Neutrophil (primary cell): ENCODE measurements at regions not wholly inside any gene's neighbourhood (a gene's known extent, or its start where the extent isn't known, plus 50 kb on each side); places are given as distances from the start of the nearest gene placed in this dataset.

Experiments
- H3K27ac ChIP-seq: fragments of 200-600 bp; sonication (generic); 2 replicates; pipeline ENCODE4 v1.5.1; 2016; ENCODE audit warnings: mild to moderate bottlenecking, moderate library complexity
- H3K27me3 ChIP-seq: fragments of 200-600 bp; sonication (generic); 2 replicates; pipeline ENCODE4 v1.6.0; 2016; ENCODE audit warnings: mild to moderate bottlenecking
- H3K36me3 ChIP-seq: fragments of 200-600 bp; sonication (generic); 2 replicates; pipeline ENCODE4 v1.5.1; 2017
- H3K4me1 ChIP-seq, 2 experiments: fragments of 200-600 bp in 1 of 2; sonication (generic) in 1 of 2; 1 replicate in 1 of 2; 2 replicates in 1 of 2; pipeline versions ENCODE4 v1.5.1 to v1.6.1; 2013 to 2016; ENCODE audit warnings: low read depth in 1 of 2, low read length in 1 of 2, mild to moderate bottlenecking in 1 of 2, moderate library complexity in 1 of 2; ENCODE audit not compliant: control insufficient read depth in 1 of 2, insufficient read depth in 1 of 2
- H3K4me3 ChIP-seq, 2 experiments: fragments of 200-600 bp in 1 of 2; sonication (generic) in 1 of 2; 1 replicate in 1 of 2; 2 replicates in 1 of 2; pipeline ENCODE4 v1.5.1; 2013 to 2016; ENCODE audit warnings: low read depth in 1 of 2, low read length in 1 of 2, mild to moderate bottlenecking in 1 of 2, moderate library complexity in 1 of 2
- H3K9me3 ChIP-seq: fragments of 200-600 bp; sonication (generic); 2 replicates; pipeline ENCODE4 v1.5.1; 2016
- TF ChIP-seq, protein P1 (sequence below): fragments of 200-600 bp; sonication (generic); IDR thresholded peaks from 2 replicates; pipeline ENCODE4 v1.5.1; 2016; ENCODE audit warnings: antibody characterized with exemption

- no peaks in the 10 kb centered on the region for H3K36me3 ChIP-seq
- no peaks in the 10 kb centered on the region for H3K9me3 ChIP-seq
- no peak overlapping the region for H3K27ac ChIP-seq
- no peaks in the 10 kb centered on the region for H3K4me1 ChIP-seq
- H3K27me3 ChIP-seq = no peaks in the 10 kb centered on the region
- TF ChIP-seq, protein P1, sequence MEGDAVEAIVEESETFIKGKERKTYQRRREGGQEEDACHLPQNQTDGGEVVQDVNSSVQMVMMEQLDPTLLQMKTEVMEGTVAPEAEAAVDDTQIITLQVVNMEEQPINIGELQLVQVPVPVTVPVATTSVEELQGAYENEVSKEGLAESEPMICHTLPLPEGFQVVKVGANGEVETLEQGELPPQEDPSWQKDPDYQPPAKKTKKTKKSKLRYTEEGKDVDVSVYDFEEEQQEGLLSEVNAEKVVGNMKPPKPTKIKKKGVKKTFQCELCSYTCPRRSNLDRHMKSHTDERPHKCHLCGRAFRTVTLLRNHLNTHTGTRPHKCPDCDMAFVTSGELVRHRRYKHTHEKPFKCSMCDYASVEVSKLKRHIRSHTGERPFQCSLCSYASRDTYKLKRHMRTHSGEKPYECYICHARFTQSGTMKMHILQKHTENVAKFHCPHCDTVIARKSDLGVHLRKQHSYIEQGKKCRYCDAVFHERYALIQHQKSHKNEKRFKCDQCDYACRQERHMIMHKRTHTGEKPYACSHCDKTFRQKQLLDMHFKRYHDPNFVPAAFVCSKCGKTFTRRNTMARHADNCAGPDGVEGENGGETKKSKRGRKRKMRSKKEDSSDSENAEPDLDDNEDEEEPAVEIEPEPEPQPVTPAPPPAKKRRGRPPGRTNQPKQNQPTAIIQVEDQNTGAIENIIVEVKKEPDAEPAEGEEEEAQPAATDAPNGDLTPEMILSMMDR = no peak
- no peak overlapping the region for H3K4me3 ChIP-seq
Measured at GRCh38 chr22:48157676-48158075, 1395.2 kb downstream of the TBC1D22A start.

DNA sequence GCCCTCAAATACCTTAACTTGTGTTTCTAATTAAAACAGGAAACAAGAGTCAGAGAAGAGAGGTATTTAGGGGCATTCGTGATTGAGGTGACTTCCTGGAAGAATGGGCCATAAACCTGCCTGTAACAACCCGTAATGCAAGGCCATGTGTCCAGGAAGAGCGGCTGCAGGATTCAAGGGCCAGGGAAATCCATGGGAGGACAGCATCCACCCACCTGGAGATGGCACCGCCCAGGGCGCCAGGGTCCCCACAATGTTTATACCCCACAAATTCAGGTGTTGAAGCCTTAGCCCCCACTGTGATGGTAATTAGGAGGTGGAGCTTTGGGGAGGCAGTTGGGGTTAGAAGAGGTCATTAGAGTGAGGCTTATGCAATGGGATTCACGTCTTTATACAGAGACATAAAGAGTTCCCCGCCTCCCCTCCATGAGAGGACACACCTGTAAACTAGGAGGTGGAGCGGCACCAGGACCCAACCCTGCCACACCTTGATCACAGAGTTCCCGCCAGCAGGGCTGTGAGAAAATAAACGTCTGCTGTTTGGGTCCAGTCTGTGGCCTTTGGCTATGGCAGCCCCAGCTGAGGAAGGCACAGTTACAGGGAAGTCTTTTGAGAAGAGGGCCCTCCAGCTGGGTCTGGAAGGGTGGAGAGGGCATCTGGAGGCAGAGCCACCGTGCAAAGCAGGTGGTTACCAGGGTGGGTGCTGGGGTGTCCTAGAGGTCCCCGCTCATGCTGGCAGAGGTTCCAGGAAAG, 1394.3 kb downstream of the TBC1D22A start:
- Histone ChIP-seq H3K27me3 (no peaks in the 10 kb centered on the region), H3K4me3 (no peak overlapping the region), H3K36me3 (no peaks in the 10 kb centered on the region), H3K9me3 (no peaks in the 10 kb centered on the region), H3K4me1 (no peaks in the 10 kb centered on the region), H3K27ac (no peak overlapping the region)
- TF ChIP-seq, protein P1 = no peak

DNA sequence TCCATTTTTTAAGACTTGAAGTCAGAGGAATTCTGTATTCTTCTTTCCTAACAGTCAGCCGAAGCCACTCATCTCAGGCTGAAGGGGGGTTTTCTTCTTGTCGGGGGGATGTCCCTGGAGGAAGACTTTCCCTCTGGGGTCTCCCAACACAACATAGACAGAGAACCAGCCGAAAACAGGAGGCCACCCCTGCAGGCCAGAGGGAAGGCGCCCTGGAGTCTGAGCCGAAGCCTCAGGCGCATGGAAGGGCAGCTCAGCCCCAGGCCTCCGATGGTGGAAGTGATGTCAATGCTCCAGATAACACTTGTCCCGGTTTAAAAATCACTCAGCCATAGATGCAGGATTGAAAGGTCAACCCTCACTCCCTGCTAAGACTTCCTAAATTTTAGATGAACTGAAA, 1393.0 kb downstream of the TBC1D22A start:
- TF ChIP-seq, protein P1 = no peak
- Histone ChIP-seq H3K27me3 (no peaks in the 10 kb centered on the region), H3K4me3 (no peak overlapping the region), H3K36me3 (no peaks in the 10 kb centered on the region), H3K4me1 (no peaks in the 10 kb centered on the region), H3K9me3 (no peaks in the 10 kb centered on the region), H3K27ac (no peak overlapping the region)

DNA sequence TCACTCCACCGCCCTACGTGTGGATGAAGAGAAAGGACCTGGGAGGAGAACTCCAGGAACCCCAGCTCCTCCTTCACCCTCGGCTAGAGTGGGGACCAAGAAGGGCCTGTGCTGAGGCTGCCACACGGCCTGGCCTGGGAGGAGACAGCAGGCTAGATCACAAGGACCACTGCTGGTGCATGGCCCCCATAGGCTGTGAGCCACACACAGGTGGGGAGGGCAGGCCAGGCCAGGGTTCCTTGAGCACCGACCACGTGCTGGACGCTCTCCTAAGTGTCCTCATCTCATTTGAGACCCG, 1392.4 kb downstream of the TBC1D22A start:
- H3K27me3 ChIP-seq = no peaks in the 10 kb centered on the region
- TF ChIP-seq, protein P1 = no peak
- H3K9me3 ChIP-seq = no peaks in the 10 kb centered on the region

DNA sequence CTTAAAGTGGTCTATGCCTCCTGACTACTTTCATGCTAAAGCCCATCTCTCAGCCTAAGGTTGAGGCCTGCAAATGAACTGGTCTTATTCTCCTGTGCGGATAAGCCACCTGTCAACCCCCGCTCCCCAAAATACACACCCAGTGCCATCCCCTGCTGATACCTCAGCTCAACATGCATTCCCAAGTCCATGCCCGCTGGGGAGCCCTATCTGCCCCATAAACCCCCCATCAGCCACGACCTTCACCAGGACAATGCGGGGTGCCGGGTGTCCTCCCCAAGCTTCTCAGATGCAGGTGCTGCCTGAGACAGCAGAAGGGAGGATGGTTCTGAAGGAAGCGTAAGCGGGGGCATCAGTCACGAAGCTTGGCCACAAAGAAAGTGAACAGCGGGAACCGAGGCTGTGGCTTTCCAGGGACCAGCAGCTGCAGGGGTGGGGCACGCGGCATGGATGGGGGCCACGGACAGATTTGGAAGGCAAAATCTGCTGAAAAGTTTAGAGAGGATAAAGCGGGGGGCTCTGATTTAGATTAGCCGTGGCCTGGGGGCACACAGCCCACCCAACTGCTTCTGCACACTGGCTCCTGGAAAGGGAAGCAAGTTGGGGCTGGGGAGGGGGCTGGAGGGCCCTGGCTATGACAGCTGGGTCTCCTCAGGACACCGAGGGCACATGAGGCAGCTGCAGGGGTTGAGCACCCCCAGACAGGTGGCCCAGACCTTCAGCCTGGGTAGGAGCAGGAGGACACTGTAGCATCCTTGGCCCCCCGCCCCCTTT, 1391.9 kb downstream of the TBC1D22A start:
- no peak overlapping the region for H3K4me3 ChIP-seq
- no peaks in the 10 kb centered on the region for H3K27me3 ChIP-seq
- H3K27ac ChIP-seq = no peak overlapping the region
- H3K4me1 ChIP-seq = no peaks in the 10 kb centered on the region
- no peaks in the 10 kb centered on the region for H3K36me3 ChIP-seq
- H3K9me3 ChIP-seq = no peaks in the 10 kb centered on the region
- TF ChIP-seq, protein P1 = no peak

More for the DNA sequence above, 1392.4 kb downstream of the TBC1D22A start:
- H3K4me3 ChIP-seq = no peak overlapping the region
- H3K4me1 ChIP-seq = no peaks in the 10 kb centered on the region
- H3K36me3 ChIP-seq = no peaks in the 10 kb centered on the region
- H3K27ac ChIP-seq = no peak overlapping the region
